HG03045 (cell line): ENCODE measurements at regions not wholly inside any gene's neighbourhood (a gene's known extent, or its start where the extent isn't known, plus 50 kb on each side); places are given as distances from the start of the nearest gene placed in this dataset.

Experiments
- ATAC-seq: cut with Tn5 transposase; IDR thresholded peaks from one replicate; pipeline ENCODE4 v1.9.1; 2021; ENCODE audit warnings: mild to moderate bottlenecking, moderate library complexity; ENCODE audit not compliant: unreplicated experiment

- no peak for ATAC-seq
Measured at GRCh38 chr6:90739339-90739738, 152.5 kb upstream of the MAP3K7 start.

GRCh38 chr6:90730151-90730673, 143.3 kb upstream of the MAP3K7 start:
- ATAC-seq, result no peak

DNA sequence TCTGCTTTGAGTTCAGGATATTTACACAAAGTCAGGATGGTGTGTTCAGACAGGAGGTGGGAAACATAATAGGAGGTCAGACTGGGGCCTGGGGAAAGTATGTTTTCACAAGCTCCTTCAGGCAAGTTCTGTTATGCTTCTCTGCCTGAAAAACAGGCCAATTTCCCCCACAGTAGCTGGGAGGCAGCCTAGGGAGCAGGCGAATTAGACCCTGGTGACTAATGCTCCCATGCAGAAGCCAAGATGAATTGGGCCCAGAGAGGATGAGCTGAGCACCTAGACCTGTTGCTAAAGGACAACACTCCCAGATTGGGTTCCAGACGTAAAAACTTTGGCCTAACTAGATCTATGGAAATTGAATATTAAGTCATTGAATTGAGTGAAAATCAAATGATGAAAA, 142.2 kb upstream of the MAP3K7 start:
- no peak for ATAC-seq

DNA sequence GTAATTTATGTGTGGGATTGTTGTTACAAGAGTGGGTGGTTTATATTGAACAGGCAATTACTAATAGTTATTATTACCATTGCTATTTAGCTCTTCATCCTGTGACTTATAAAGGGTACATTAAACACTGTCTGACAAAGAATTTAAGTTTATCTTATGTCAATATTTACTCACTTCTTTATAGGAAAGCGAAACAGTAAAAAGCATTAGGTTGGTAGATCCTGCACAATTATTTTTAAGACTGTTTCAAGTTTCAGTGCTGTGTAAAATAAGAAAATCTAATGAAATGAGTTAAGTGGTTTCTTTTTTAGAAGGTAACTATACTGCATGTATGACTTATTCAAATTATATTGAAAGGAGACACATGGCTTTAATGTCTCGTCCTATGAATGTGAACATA, 135.8 kb upstream of the MAP3K7 start:
- ATAC-seq, result no peak

DNA sequence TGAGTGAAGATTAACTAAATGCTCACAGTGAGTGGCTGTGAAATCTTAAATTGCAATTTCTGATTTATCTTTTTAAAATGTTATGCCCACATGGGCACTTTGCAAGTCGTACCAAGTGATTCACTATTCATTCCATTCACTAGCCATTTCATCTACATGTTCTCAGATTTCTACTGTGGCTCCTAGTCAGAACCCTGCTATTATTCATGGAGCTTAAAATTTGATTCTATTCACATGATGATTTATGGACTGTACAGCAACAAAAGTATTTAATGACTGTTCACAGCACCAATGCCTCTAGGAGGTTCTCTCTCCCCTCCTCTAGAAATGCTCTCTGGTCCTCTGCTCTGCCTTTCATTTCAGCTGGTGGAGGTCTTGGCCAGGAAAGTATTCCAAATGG, 133.5 kb upstream of the MAP3K7 start:
- no peak for ATAC-seq

DNA sequence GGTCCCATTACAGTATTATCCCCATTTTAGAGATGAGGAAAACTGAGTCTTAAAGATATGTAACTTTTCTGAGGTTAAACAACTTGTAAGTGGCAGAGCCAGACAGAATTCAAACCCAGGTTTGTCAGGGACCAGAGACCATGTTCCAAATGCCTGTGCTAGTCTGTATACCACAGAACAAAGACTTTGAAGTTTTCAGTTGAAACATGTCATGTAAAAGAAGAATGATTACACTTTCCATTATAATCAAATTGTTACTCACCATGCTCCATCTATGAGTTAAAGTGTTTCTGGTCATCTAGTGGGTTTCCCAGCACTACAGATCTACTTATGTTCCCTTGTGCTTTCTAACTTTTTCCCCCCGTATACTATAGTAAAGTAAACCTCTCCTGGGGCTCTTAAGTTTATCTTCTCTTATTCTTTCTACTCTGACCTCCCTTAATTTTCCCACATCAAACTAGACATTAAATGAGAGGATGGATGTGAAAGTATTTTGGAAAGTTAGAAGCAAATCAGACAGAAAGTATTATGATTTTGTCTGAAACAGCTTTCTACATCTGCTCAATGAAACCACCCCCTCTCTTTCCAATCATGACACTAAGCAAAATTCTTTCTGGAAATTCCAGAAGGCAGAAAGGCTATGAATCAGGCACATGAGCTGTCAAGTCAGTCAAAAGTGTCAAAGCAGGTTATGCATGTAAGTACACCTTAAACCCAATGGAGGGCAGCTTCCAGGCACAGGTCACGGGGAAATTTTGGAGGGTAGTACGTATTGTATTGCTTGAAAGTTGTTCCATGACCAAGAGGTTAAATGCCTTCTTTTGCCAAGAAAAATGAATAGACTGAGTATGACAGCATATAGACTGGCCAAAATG, 132.7 kb upstream of the MAP3K7 start:
- no peak for ATAC-seq

GRCh38 chr6:90716376-90716775, 129.5 kb upstream of the MAP3K7 start:
- ATAC-seq, result no peak

- ATAC-seq, result no peak
Measured at GRCh38 chr6:90715093-90715655, 128.3 kb upstream of the MAP3K7 start.

DNA sequence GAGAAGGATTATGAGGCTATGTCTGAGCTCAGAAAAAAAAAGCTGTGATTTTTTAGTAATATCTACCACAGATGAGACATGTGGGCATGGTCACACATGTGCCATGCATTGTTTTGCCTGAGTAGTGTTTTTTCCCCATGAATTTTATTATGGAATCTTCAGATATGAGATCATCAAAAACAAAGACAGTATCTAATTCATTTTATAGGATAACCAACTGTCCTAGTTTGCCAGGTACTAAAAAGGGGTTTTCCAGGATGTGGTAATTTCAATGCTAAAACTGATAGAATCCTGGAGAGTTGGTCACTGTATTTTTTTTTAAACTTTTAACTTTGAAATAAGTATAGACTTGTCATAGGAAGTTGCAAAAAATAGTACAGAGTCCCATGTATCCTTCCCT, 127.4 kb upstream of the MAP3K7 start:
- ATAC-seq, result no peak

DNA sequence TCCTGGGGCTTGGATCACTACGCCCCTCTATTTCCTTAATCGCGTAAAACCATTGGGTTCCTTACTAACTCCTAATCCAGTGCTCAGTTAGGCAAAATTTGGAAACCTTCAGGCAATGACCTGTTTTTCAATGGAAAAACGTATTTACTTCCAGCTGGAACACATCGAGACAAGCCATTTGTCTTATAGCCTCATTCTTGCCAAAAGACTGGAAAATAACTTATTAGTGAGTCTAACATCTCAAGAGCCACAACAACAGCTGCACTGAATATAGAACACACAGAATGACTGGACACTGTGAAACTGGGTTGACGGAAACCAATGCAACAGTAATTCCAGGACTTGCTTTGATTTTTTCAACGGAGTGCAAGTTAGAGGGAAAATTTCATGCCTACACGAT, 125.2 kb upstream of the MAP3K7 start:
- no peak for ATAC-seq

- ATAC-seq, result no peak
Measured at GRCh38 chr6:90709431-90709996, 122.6 kb upstream of the MAP3K7 start.

GRCh38 chr6:90708206-90708737, 121.4 kb upstream of the MAP3K7 start:
- ATAC-seq, result no peak

DNA sequence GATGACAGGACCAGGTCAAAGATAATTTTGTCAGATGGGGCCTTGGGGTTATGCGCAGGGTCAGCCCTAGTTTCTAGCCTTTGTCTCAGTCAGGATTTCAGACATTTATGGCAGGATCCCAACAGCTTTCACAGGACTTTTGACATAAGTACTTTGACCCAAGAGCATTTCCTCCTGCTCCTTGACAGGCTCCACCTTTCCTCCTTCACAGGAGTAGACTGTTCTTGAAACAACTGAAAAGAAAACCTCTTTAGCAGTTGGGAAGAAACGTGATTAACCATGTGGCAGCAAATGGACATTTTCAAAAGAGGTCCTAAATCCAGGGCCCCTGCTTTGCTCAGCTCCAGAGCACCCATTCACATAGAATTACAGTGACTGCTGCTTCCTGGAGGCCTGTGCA, 120.4 kb upstream of the MAP3K7 start:
- ATAC-seq, result no peak

DNA sequence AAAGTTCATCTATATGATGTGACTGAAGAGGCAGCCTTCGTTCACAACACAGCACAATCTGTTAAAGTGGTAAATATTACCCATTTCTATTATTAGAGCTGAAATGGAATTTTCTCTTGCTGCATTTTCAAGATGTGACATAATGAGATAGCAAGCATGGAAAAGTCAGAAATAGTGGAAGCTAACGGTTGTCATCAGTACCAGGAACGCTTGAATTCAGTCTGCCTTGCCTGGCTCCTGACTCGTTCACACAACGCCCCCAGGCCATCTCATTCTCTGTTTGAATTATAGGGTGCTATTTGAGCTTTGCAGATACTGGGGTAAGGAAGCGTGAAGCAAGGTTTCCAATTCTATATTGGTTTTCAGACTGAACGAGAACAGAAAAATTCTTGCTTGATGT, 116.5 kb upstream of the MAP3K7 start:
- ATAC-seq, result no peak

DNA sequence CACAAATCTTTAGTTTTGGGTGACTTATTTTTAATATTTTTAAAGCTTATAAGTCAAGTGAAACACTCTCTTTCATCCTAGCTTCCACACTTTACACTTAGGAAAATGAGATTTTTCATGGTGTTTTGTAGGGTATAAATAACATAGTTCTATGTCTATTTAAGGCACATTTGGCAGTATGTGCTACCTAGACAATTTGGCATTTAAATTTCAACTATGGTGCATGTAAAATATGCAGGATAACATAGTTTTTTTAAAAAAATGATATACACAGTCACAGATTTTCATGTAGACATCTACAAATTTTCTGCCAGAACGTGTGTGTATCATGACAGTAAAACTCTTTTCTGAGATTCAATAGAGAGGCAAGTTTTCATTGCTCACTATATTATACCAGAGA, 115.1 kb upstream of the MAP3K7 start:
- no peak for ATAC-seq

- ATAC-seq, result peak; percentile 71
Measured at GRCh38 chr6:90701146-90701781, 114.4 kb upstream of the MAP3K7 start.

DNA sequence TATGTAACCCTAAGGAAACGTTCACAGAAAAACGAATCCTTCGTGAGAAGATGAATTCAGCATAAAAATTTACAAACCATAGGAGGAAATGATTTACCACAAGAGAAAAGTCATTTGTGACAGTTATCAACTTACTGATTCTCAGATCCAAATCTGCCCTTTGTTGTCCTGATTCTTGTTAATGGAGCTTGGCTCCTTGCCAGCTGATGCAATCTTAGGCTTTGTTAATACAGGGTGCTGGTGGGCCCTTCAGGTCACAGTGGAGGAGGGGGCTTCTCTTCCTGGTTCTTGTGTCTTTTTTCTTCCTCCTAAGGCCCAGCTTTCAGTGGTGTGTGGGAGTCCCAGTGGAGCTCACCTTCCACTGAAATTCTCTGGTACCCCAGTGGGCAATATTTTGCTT, 108.4 kb upstream of the MAP3K7 start:
- ATAC-seq, result no peak

DNA sequence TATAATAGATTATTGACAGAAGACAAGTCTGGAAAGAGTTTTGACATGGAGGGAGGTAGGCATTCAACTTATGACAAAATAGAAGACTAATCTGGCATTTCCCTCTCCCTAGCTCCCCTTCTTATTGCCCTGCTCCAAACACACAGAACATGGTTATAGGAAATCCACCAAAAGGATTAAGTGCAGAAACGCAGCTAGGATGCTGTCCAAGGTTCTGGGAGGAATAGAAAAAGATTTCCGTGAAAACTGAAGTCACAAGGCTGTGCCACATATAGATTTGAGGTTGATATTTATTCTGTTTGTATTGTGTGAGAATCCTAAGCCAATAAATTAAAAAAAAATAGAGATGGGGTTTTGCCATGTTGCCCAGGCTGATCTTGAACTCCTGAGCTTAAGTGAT, 107.9 kb upstream of the MAP3K7 start:
- ATAC-seq, result no peak

DNA sequence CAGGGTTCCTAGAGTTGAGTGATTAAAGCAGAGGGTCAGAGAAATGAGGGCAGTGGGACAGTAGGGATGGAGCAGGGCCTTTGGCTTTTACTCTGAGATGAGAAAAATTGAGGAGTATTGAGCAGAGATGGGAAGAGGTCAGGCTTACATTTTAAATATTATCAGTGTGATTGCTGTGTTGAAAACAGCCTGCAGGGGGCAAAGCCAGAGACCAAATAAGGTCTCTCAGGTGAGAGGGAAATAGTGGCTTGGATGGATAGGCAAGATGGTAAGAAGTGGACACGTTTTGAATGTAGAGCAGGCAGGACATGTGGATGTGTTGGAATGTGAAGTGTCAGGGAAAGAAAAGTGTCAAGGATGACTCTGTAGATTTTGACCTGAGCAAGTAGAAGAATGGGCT, 105.0 kb upstream of the MAP3K7 start:
- no peak for ATAC-seq

- no peak for ATAC-seq
Measured at GRCh38 chr6:90689172-90689571, 102.3 kb upstream of the MAP3K7 start.

DNA sequence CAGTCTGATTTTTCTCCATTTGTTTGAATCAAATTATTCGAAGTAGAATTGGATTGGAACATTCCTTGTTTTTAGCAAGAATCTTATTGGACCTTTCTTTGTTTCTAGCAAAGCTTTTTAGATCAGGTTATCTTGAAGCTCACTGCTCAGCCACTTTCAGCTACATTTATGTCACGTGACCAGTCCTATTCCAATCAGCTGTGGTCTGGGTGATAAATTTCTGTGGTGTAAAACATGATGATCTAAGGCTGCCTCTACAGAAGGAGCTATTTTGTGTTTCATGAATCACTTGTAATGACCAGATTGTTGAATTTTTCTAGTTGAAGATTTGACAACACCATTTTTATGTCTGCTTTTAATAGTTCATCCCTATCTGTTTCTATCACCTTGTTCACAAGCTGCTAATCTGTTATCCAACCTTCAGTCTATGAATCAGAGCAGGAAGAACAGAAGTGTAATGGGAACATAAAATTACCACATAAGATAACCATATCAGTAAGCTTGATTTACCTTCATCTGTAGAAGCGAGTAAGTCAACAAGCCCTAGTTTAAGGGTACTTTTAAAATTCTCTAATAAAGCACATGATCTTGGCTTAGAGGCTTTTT, 101.0 kb upstream of the MAP3K7 start:
- no peak for ATAC-seq
